OCI-LY1 (cell line): ENCODE measurements at regions not wholly inside any gene's neighbourhood (a gene's known extent, or its start where the extent isn't known, plus 50 kb on each side); places are given as distances from the start of the nearest gene placed in this dataset.

Experiments used
- H2AFZ ChIP-seq: fragments of 200-600 bp; sonication (generic), shearing (Covaris generic); 2 replicates; pipeline ENCODE4 v1.6.0; 2014; ENCODE audit warnings: antibody characterized with exemption, mild to moderate bottlenecking, low read length
- H3F3A ChIP-seq: fragments of 200-600 bp; sonication (generic), shearing (Covaris generic); 2 replicates; pipeline ENCODE4 v1.6.0; 2014; ENCODE audit warnings: mild to moderate bottlenecking, antibody characterized with exemption, low read length, moderate library complexity; ENCODE audit not compliant: insufficient read depth
- H3K27ac ChIP-seq: fragments of 200-600 bp; sonication (generic); 2 replicates; pipeline ENCODE4 v1.5.1; 2014; ENCODE audit warnings: low read length, mixed run types, mild to moderate bottlenecking, low read depth; ENCODE audit not compliant: poor library complexity, severe bottlenecking
- H3K27me3 ChIP-seq: fragments of 200-600 bp; sonication (generic); 2 replicates; pipeline ENCODE4 v1.6.0; 2014; ENCODE audit warnings: antibody characterized with exemption, mild to moderate bottlenecking, low read length, moderate library complexity; ENCODE audit not compliant: insufficient read depth
- H3K36me3 ChIP-seq: fragments of 200-600 bp; sonication (generic); 2 replicates; pipeline ENCODE4 v1.6.1; 2014; ENCODE audit warnings: mild to moderate bottlenecking, antibody characterized with exemption, low read length, moderate library complexity, mixed read lengths; ENCODE audit not compliant: insufficient read depth
- H3K4me1 ChIP-seq: fragments of 200-600 bp; sonication (generic); 2 replicates; pipeline ENCODE4 v1.5.1; 2014; ENCODE audit warnings: mild to moderate bottlenecking, low read length, moderate library complexity; ENCODE audit not compliant: insufficient read depth, severe bottlenecking
- H3K4me2 ChIP-seq: fragments of 200-600 bp; sonication (generic), shearing (Covaris generic); 2 replicates; pipeline ENCODE4 v1.6.1; 2014; ENCODE audit warnings: low read length
- H3K4me3 ChIP-seq: fragments of 200-600 bp; sonication (generic); 2 replicates; pipeline ENCODE4 v1.5.1; 2014; ENCODE audit warnings: low read length, low read depth, mild to moderate bottlenecking, mixed read lengths; ENCODE audit not compliant: poor library complexity, severe bottlenecking
- H3K79me2 ChIP-seq: fragments of 200-600 bp; shearing (Covaris generic); 2 replicates; pipeline ENCODE4 v1.6.1; 2016; ENCODE audit warnings: mixed run types, low read length, mixed read lengths; ENCODE audit not compliant: insufficient read depth
- H3K9ac ChIP-seq: fragments of 200-600 bp; sonication (generic), shearing (Covaris generic); 2 replicates; pipeline ENCODE4 v1.6.1; 2014; ENCODE audit warnings: mild to moderate bottlenecking, low read length, mixed read lengths
- H3K9me2 ChIP-seq: fragments of 200-600 bp; sonication (generic), shearing (Covaris generic); 2 replicates; pipeline ENCODE4 v1.6.1; 2014; ENCODE audit warnings: low read depth, mild to moderate bottlenecking, low read length, mixed read lengths
- H3K9me3 ChIP-seq: fragments of 200-600 bp; shearing (Covaris generic); 2 replicates; pipeline ENCODE4 v1.6.1; 2014; ENCODE audit warnings: low read length, mixed read lengths
- H4K20me1 ChIP-seq: fragments of 200-600 bp; sonication (generic), shearing (Covaris generic); 2 replicates; pipeline ENCODE4 v1.6.0; 2016; ENCODE audit warnings: mild to moderate bottlenecking, low read length; ENCODE audit not compliant: insufficient read depth
- CTCF ChIP-seq: fragments of 200-600 bp; sonication (generic), shearing (Covaris generic); IDR thresholded peaks from 2 replicates; pipeline ENCODE4 v1.5.1; 2017; ENCODE audit warnings: mild to moderate bottlenecking, antibody characterized with exemption, low read length, moderate library complexity, mixed read lengths
- EZH2 ChIP-seq: fragments of 200-600 bp; sonication (generic), shearing (Covaris generic); IDR thresholded peaks from 2 replicates; pipeline ENCODE4 v1.8.0; 2017; ENCODE audit warnings: borderline replicate concordance, mixed run types, mild to moderate bottlenecking, antibody characterized with exemption, low read length, moderate library complexity, mixed read lengths

- H2AFZ ChIP-seq, result no peak overlapping the region
- H3K36me3 ChIP-seq, result no peaks in the 10 kb centered on the region
- TF ChIP-seq EZH2, result no peak
- no peak for TF ChIP-seq CTCF
- H3K4me3 ChIP-seq, result no peak overlapping the region
- no peak overlapping the region for H3K4me2 ChIP-seq
- no peaks in the 10 kb centered on the region for H3K27me3 ChIP-seq
- H3K79me2 ChIP-seq, result no peaks in the 10 kb centered on the region
- no peak overlapping the region for H3K9ac ChIP-seq
- H4K20me1 ChIP-seq, result no peaks in the 10 kb centered on the region
- H3K27ac ChIP-seq, result no peak overlapping the region
- no peaks in the 10 kb centered on the region for H3K9me2 ChIP-seq
- no peaks in the 10 kb centered on the region for H3K4me1 ChIP-seq
- no peaks in the 10 kb centered on the region for H3F3A ChIP-seq
- peaks cover 3% of the 10 kb centered on the region; the same call in 1 of the 2 replicates for H3K9me3 ChIP-seq
Measured at GRCh38 chr5:108530706-108531105, 148.8 kb upstream of the FBXL17 start.

GRCh38 chr5:108529381-108529780 lies 147.5 kb upstream of the FBXL17 start:
- Histone ChIP-seq H3K27ac (no peak overlapping the region), H3K9me2 (no peaks in the 10 kb centered on the region), H4K20me1 (no peaks in the 10 kb centered on the region)

GRCh38 chr5:108528655-108529054 lies 146.8 kb upstream of the FBXL17 start:
- no peaks in the 10 kb centered on the region for H3K9me2 ChIP-seq
- no peak for TF ChIP-seq CTCF
- no peaks in the 10 kb centered on the region for H3F3A ChIP-seq

More at GRCh38 chr5:108529381-108529780, 147.5 kb upstream of the FBXL17 start:
- H3K4me1 ChIP-seq, result peaks cover 4% of the 10 kb centered on the region
- no peaks in the 10 kb centered on the region for H3K27me3 ChIP-seq
- H3K79me2 ChIP-seq, result no peaks in the 10 kb centered on the region
- H3K9me3 ChIP-seq, result peaks cover 3% of the 10 kb centered on the region; the same call in 1 of the 2 replicates
- H3K9ac ChIP-seq, result no peak overlapping the region
- no peak overlapping the region for H2AFZ ChIP-seq
- no peak overlapping the region for H3K4me3 ChIP-seq
- TF ChIP-seq EZH2 (no peak), CTCF (no peak)
- H3K36me3 ChIP-seq, result no peaks in the 10 kb centered on the region
- no peak overlapping the region for H3K4me2 ChIP-seq
- no peaks in the 10 kb centered on the region for H3F3A ChIP-seq

More at GRCh38 chr5:108528655-108529054, 146.8 kb upstream of the FBXL17 start:
- Histone ChIP-seq H3K4me2 (no peak overlapping the region), H3K36me3 (no peaks in the 10 kb centered on the region), H3K27ac (no peak overlapping the region), H3K4me3 (no peak overlapping the region), H3K27me3 (no peaks in the 10 kb centered on the region), H2AFZ (no peak overlapping the region), H3K9me3 (peaks cover 3% of the 10 kb centered on the region; the same call in 1 of the 2 replicates), H4K20me1 (no peaks in the 10 kb centered on the region), H3K9ac (no peak overlapping the region), H3K4me1 (peaks cover 11% of the 10 kb centered on the region), H3K79me2 (no peaks in the 10 kb centered on the region)
